ENCODE measurements at regions not wholly inside any gene's neighbourhood (a gene's known extent, or its start where the extent isn't known, plus 50 kb on each side); places are given as distances from the start of the nearest gene placed in this dataset.

DNA sequence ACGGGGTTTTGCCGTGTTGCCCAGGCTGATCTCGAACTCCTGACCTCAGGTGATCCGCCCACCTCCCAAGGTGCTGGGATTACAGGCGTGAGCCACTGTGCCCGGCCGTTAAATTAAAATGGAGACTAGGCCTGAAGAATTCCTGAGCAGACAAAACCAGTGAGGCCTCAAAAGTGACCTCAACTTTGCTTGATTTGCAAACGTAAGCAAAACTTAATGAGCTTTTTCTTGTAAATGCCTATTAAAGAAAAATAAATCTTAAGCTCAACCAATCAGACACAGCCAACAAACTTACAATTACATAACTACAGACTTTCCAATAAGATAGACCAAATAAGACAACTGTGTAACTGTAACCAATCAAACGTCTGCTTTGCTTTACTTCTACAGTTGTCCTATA, 111.3 kb upstream of the SEMA6A start:
- TF ChIP-seq POLR2AphosphoS5 (IDR thresholded peaks at IDR 0.05; ENCODE audit: insufficient read depth, low read depth, low read length) (no peak), POLR2A (IDR thresholded peaks at IDR 0.05; ENCODE audit: low read depth, low read length) (no peak)
